ENCODE measurements at regions not wholly inside any gene's neighbourhood (a gene's known extent, or its start where the extent isn't known, plus 50 kb on each side); places are given as distances from the start of the nearest gene placed in this dataset.

DNA sequence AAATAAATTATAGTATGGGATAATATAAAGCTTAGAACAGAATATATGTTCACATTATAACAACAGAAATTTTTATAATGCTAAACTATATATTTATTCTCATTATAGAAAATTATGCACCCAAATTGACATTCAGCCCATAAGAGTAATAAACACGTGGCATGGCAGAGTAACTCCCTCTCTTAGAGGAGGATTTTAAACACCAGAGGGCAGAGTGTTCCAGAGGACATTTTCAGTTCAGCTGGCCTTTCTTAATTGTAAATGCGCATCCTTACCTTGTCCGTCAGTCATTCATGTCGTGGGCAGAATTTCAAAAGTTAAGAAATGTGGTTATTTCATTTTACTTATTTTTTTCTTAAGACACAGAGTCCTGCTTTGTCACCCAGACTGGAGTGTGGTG lies 147.1 kb downstream of the TANC2 start:
- TF ChIP-seq ESRRA (CRISPR knock-in tag; IDR thresholded peaks at IDR 0.05; ENCODE audit: borderline replicate concordance) (no peak), ZBTB21 (CRISPR knock-in tag; IDR thresholded peaks at IDR 0.05; ENCODE audit: borderline replicate concordance) (no peak), JUN (CRISPR knock-in tag; IDR thresholded peaks at IDR 0.05) (no peak), ELF4 (CRISPR knock-in tag; IDR thresholded peaks at IDR 0.05; ENCODE audit: low read depth) (no peak), USF1 (CRISPR knock-in tag; IDR thresholded peaks at IDR 0.05) (no peak), CBFB (CRISPR knock-in tag; IDR thresholded peaks at IDR 0.05; ENCODE audit: low read depth) (no peak), FOXJ3 (CRISPR knock-in tag; IDR thresholded peaks at IDR 0.05; ENCODE audit: borderline replicate concordance) (no peak)
- TF ChIP-seq, protein P1, sequence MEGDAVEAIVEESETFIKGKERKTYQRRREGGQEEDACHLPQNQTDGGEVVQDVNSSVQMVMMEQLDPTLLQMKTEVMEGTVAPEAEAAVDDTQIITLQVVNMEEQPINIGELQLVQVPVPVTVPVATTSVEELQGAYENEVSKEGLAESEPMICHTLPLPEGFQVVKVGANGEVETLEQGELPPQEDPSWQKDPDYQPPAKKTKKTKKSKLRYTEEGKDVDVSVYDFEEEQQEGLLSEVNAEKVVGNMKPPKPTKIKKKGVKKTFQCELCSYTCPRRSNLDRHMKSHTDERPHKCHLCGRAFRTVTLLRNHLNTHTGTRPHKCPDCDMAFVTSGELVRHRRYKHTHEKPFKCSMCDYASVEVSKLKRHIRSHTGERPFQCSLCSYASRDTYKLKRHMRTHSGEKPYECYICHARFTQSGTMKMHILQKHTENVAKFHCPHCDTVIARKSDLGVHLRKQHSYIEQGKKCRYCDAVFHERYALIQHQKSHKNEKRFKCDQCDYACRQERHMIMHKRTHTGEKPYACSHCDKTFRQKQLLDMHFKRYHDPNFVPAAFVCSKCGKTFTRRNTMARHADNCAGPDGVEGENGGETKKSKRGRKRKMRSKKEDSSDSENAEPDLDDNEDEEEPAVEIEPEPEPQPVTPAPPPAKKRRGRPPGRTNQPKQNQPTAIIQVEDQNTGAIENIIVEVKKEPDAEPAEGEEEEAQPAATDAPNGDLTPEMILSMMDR (IDR thresholded peaks at IDR 0.05) = no peak
- TF ChIP-seq, protein P2, sequence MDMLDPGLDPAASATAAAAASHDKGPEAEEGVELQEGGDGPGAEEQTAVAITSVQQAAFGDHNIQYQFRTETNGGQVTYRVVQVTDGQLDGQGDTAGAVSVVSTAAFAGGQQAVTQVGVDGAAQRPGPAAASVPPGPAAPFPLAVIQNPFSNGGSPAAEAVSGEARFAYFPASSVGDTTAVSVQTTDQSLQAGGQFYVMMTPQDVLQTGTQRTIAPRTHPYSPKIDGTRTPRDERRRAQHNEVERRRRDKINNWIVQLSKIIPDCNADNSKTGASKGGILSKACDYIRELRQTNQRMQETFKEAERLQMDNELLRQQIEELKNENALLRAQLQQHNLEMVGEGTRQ (CRISPR knock-in tag; IDR thresholded peaks at IDR 0.05) = no peak

All from WTC11 (cell line).